A549 (cell line): ENCODE measurements at regions not wholly inside any gene's neighbourhood (a gene's known extent, or its start where the extent isn't known, plus 50 kb on each side); places are given as distances from the start of the nearest gene placed in this dataset.
"Not testable (repeated sequence)": the region's sequence is repeated elsewhere in the genome, so short reads cannot be mapped to it uniquely, and the experiment has no call there.

Experiments
- ATAC-seq, 2 experiments: fragments of 200-7000 bp in 1 of 2; fragments of >200 bp in 1 of 2; cut with Nextera tagmentation in 1 of 2; cut with Tn5 transposase in 1 of 2; 3 replicates each; pipeline versions ENCODE4 v1.8.0 to v1.9.1; 2018 to 2020; ENCODE audit warnings: mild to moderate bottlenecking in 1 of 2, moderate library complexity in 1 of 2
- CTCF ChIA-PET: fragments of 300-600 bp; sonication (Branson Sonifier 250); formaldehyde crosslinking; extraction: SDS; loops from one replicate; lab custom pipeline; 2021; ENCODE audit warnings: antibody characterized with exemption, inconsistent platforms; lab: Yijun Ruan, JAX
- POLR2A ChIA-PET: fragments of 350-600 bp; formaldehyde crosslinking; extraction: SDS; loops from one replicate; lab custom pipeline; 2021; ENCODE audit warnings: antibody characterized with exemption, inconsistent platforms; lab: Yijun Ruan, JAX
- DNase-seq, 2 experiments: peaks; one replicate each; pipeline versions ENCODE4 v3.0.0 to v3.0.0-alpha.2; 2011 to 2016; ENCODE audit warnings: low read depth in 1 of 2, low spot score in 1 of 2
- FAIRE-seq: peaks from 2 replicates; lab custom pipeline; 2011; peaks lifted over from hg19 to GRCh38; lab: Jason Lieb, UNC
- H3K27ac ChIP-seq, 2 experiments: fragments of >200 bp; sonication (Bioruptor Twin); formaldehyde crosslinking; 3 replicates each; pipeline ENCODE4 v1.5.1; 2016 to 2017
- H3K4me1 ChIP-seq: fragments of >200 bp; sonication (Bioruptor Twin); formaldehyde crosslinking; 3 replicates; pipeline ENCODE4 v1.6.1; 2016
- H3K4me2 ChIP-seq: fragments of >200 bp; sonication (Bioruptor Twin); formaldehyde crosslinking; 3 replicates; pipeline ENCODE4 v1.6.1; 2016
- H3K4me3 ChIP-seq: fragments of >200 bp; sonication (Bioruptor Twin); formaldehyde crosslinking; 3 replicates; pipeline ENCODE4 v1.5.1; 2016
- H3K9me3 ChIP-seq: fragments of >200 bp; sonication (Bioruptor Twin); formaldehyde crosslinking; 3 replicates; pipeline ENCODE4 v1.6.1; 2016
- BCL3 ChIP-seq: fragments of >200 bp; sonication (Bioruptor Twin); formaldehyde crosslinking; IDR thresholded peaks from 3 replicates; pipeline ENCODE4 v1.6.1; 2016
- CHD4 ChIP-seq: fragments of 200-600 bp; sonication (generic); IDR thresholded peaks from 2 replicates; pipeline ENCODE4 v1.6.1; 2016; ENCODE audit warnings: antibody characterized with exemption, mild to moderate bottlenecking, borderline replicate concordance
- CTCF ChIP-seq: fragments of >200 bp; sonication (Bioruptor Twin); formaldehyde crosslinking; IDR thresholded peaks from 3 replicates; pipeline ENCODE4 v1.5.1; 2016
- EHMT2 ChIP-seq: fragments of 200-600 bp; sonication (generic); IDR thresholded peaks from 2 replicates; pipeline ENCODE4 v1.6.1; 2016; ENCODE audit warnings: antibody characterized with exemption, low read depth, mild to moderate bottlenecking, moderate library complexity
- EP300 ChIP-seq, 2 experiments: fragments of >200 bp; sonication (Bioruptor Twin); formaldehyde crosslinking; IDR thresholded peaks; 2 replicates in 1 of 2; 3 replicates in 1 of 2; pipeline ENCODE4 v1.6.1; 2016 to 2017
- FOSB ChIP-seq: fragments of 250-450 bp; sonication (Bioruptor Pico); IDR thresholded peaks from 2 replicates; pipeline ENCODE4 v1.5.0; 2020; ENCODE audit warnings: mild to moderate bottlenecking, moderate library complexity
- FOXS1 ChIP-seq: fragments of 250-450 bp; sonication (Bioruptor Pico); IDR thresholded peaks from 2 replicates; pipeline ENCODE4 v1.5.0; 2020; ENCODE audit warnings: mild to moderate bottlenecking, moderate library complexity
- GATA3 ChIP-seq: IDR thresholded peaks from 2 replicates; pipeline ENCODE4 v1.6.1; 2012; ENCODE audit warnings: borderline replicate concordance
- HEYL ChIP-seq: fragments of 250-450 bp; sonication (Bioruptor Pico); IDR thresholded peaks from 2 replicates; pipeline ENCODE4 v1.8.0; 2021; ENCODE audit warnings: mild to moderate bottlenecking, moderate library complexity
- HMGXB4 ChIP-seq: fragments of 250-450 bp; sonication (Bioruptor Pico); IDR thresholded peaks from 2 replicates; pipeline ENCODE4 v1.5.0; 2021; ENCODE audit warnings: mild to moderate bottlenecking, moderate library complexity, borderline replicate concordance
- HOXB5 ChIP-seq: fragments of 250-450 bp; sonication (Bioruptor Pico); IDR thresholded peaks from 2 replicates; pipeline ENCODE4 v1.5.0; 2020; ENCODE audit warnings: mild to moderate bottlenecking, moderate library complexity
- MYC ChIP-seq: IDR thresholded peaks from 2 replicates; pipeline ENCODE4 v1.6.1; 2012; ENCODE audit warnings: mild to moderate bottlenecking, inconsistent platforms, low read length, improper control_type of control experiment, borderline replicate concordance
- NFE2L2 ChIP-seq: fragments of 150-350 bp; conservative IDR thresholded peaks from 2 replicates; pipeline ENCODE4 v1.6.1; 2014; ENCODE audit warnings: low read length
- PHF8 ChIP-seq: fragments of 200-600 bp; sonication (generic); IDR thresholded peaks from 2 replicates; pipeline ENCODE4 v1.6.1; 2016; ENCODE audit warnings: low read depth, mild to moderate bottlenecking, antibody characterized with exemption, moderate library complexity, borderline replicate concordance
- RARB ChIP-seq: fragments of 250-450 bp; sonication (Bioruptor Pico); IDR thresholded peaks from 2 replicates; pipeline ENCODE4 v1.8.0; 2021; ENCODE audit warnings: mild to moderate bottlenecking, moderate library complexity
- REST ChIP-seq: fragments of 200-600 bp; sonication (generic); IDR thresholded peaks from 2 replicates; pipeline ENCODE4 v1.6.1; 2016; ENCODE audit warnings: antibody characterized with exemption, mild to moderate bottlenecking, moderate library complexity
- RFX5 ChIP-seq: fragments of 450-650 bp; IDR thresholded peaks from 2 replicates; pipeline ENCODE4 v1.7.1; 2014; ENCODE audit warnings: antibody characterized with exemption, mild to moderate bottlenecking, moderate library complexity
- SMC3 ChIP-seq: fragments of >200 bp; sonication (Bioruptor Twin); formaldehyde crosslinking; IDR thresholded peaks from 3 replicates; pipeline ENCODE4 v1.6.1; 2018; ENCODE audit warnings: inconsistent platforms
- TFCP2L1 ChIP-seq: fragments of 250-450 bp; sonication (Bioruptor Pico); IDR thresholded peaks from 2 replicates; pipeline ENCODE4 v1.5.0; 2021; ENCODE audit warnings: mild to moderate bottlenecking
- ZC3H11A ChIP-seq: fragments of 450-650 bp; IDR thresholded peaks from 2 replicates; pipeline ENCODE4 v1.6.1; 2014; ENCODE audit warnings: antibody characterized with exemption, mild to moderate bottlenecking
- ZFP36 ChIP-seq: fragments of 450-650 bp; IDR thresholded peaks from 2 replicates; pipeline ENCODE4 v1.6.1; 2014; ENCODE audit warnings: borderline replicate concordance; ENCODE audit not compliant: partially characterized antibody
- ZNF302 ChIP-seq: fragments of 250-450 bp; sonication (Bioruptor Pico); IDR thresholded peaks from 2 replicates; pipeline ENCODE4 v1.9.0; 2021; ENCODE audit warnings: inconsistent platforms, mild to moderate bottlenecking, moderate library complexity
- WGBS: methylation state at CpG from one replicate; pipeline ENCODE4 v1.1.6; 2017; ENCODE audit errors: missing lambda C conversion rate; 5-methylcytosine and 5-hydroxymethylcytosine counted together
- TF ChIP-seq, protein P1 (sequence below): IDR thresholded peaks from 2 replicates; pipeline ENCODE4 v1.6.1; 2012
- TF ChIP-seq, protein P2 (sequence below): fragments of 450-650 bp; IDR thresholded peaks from 2 replicates; pipeline ENCODE4 v1.6.1; 2014; ENCODE audit warnings: antibody characterized with exemption

- DNase-seq = no peak
- no peaks in the 10 kb centered on the region for H3K4me1 ChIP-seq
- ATAC-seq = no peak
- no peak overlapping the region for H3K27ac ChIP-seq
- no peak overlapping the region for H3K4me3 ChIP-seq
- H3K4me2 ChIP-seq = no peak overlapping the region
- no peaks in the 10 kb centered on the region for H3K9me3 ChIP-seq
- CTCF ChIA-PET = no interaction called here
- POLR2A ChIA-PET = no interaction called here
- WGBS = 93% methylated on average over 2 of the region's 2 CpGs
- no peak for FAIRE-seq
- TF ChIP-seq MYC = no peak
- TF ChIP-seq EP300 (IDR thresholded peaks at IDR 0.05) = no peak
- no peak for TF ChIP-seq FOXS1 (CRISPR knock-in tag)
- no peak for TF ChIP-seq NFE2L2
- no peak for TF ChIP-seq HEYL (CRISPR knock-in tag)
- no peak for TF ChIP-seq HOXB5 (CRISPR knock-in tag)
- TF ChIP-seq RFX5 = no peak
- no peak for TF ChIP-seq GATA3
- TF ChIP-seq SMC3 = no peak
- TF ChIP-seq REST = no peak
- no peak for TF ChIP-seq CHD4
- TF ChIP-seq BCL3 = no peak
- no peak for TF ChIP-seq PHF8
- TF ChIP-seq ZC3H11A = no peak
- TF ChIP-seq FOSB (CRISPR knock-in tag) = no peak
- TF ChIP-seq CTCF = no peak
- TF ChIP-seq HMGXB4 (CRISPR knock-in tag) = no peak
These were observed 110.8 kb upstream of the KRAS start for GRCh38 chr12:25361511-25361910.

DNA sequence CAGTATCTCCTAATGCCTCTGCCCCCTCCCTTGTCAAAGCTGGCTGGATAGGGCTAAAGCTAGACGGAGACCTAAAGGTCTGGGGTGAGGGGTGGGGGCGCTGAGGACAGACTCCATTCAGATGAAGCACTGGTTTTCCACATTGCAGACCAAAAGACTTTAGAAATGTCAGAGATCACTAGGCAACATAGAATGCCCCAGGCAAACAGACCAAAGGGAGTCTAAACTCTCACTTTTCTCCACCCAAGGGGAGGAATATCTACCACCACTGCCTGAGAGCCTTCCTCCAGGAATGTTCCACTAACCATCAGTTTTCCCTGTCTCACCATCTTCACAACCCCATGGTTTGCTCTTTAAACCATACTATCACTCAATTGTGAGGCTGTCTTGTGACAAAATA is 106.9 kb upstream of the KRAS start:
- no peak for TF ChIP-seq FOSB (CRISPR knock-in tag)
- no peak for TF ChIP-seq EHMT2
- no peak for TF ChIP-seq RARB (CRISPR knock-in tag)
- TF ChIP-seq, protein P1, sequence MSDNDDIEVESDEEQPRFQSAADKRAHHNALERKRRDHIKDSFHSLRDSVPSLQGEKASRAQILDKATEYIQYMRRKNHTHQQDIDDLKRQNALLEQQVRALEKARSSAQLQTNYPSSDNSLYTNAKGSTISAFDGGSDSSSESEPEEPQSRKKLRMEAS = no peak
- no peak for TF ChIP-seq HEYL (CRISPR knock-in tag)
- TF ChIP-seq, protein P2, sequence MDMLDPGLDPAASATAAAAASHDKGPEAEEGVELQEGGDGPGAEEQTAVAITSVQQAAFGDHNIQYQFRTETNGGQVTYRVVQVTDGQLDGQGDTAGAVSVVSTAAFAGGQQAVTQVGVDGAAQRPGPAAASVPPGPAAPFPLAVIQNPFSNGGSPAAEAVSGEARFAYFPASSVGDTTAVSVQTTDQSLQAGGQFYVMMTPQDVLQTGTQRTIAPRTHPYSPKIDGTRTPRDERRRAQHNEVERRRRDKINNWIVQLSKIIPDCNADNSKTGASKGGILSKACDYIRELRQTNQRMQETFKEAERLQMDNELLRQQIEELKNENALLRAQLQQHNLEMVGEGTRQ = no peak
- no peak for TF ChIP-seq ZFP36
- TF ChIP-seq EP300 (IDR thresholded peaks at IDR 0.05) = no peak
- no peak for TF ChIP-seq TFCP2L1 (CRISPR knock-in tag)
- no peak for TF ChIP-seq ZC3H11A
- TF ChIP-seq ZNF302 (CRISPR knock-in tag) = no peak
- ChIA-PET POLR2A (no interaction called here), CTCF (no interaction called here)
- no peak for FAIRE-seq
- H3K4me1 ChIP-seq = no peaks in the 10 kb centered on the region
- H3K27ac ChIP-seq = no peak overlapping the region
- whole genome bisulfite sequencing = 63% methylated on average over 2 of the region's 2 CpGs
- no peak overlapping the region for H3K4me3 ChIP-seq
- no peak for DNase-seq
- no peak overlapping the region for H3K4me2 ChIP-seq
- ATAC-seq = no peak
- no peaks in the 10 kb centered on the region for H3K9me3 ChIP-seq

- CTCF ChIA-PET = interaction anchor here (1.1 to 2.3 kb wide), 2 partner anchors 35 to 112 kb away, joined by 3 to 6 read pairs; no protein-coding TSS in a partner anchor
- H3K27ac ChIP-seq, H3K4me2 ChIP-seq, H3K9me3 ChIP-seq, FAIRE-seq, POLR2A ChIA-PET, DNase-seq, H3K4me3 ChIP-seq, H3K4me1 ChIP-seq, ATAC-seq: not testable (repeated sequence)
- 27% methylated on average over 2 of the region's 2 CpGs for WGBS
These were observed 102.2 kb upstream of the KRAS start for GRCh38 chr12:25352942-25353341.
